Calu3 (cell line): ENCODE measurements at regions not wholly inside any gene's neighbourhood (a gene's known extent, or its start where the extent isn't known, plus 50 kb on each side); places are given as distances from the start of the nearest gene placed in this dataset.

Experiments used
- BruUV-seq: library from RNA; stranded (reverse); fragments of 400-500 nt; replicated peaks from 2 replicates; lab custom pipeline; 2021; lab: Mats Ljungman, UMichigan
- CTCF ChIA-PET: fragments of 300-600 bp; sonication (Branson Sonifier 250); formaldehyde crosslinking; loops from one replicate; lab custom pipeline; 2022; ENCODE audit warnings: antibody characterized with exemption; lab: Charles Lee
- DNase-seq: peaks from one replicate; pipeline ENCODE4 v3.0.0; 2022
- H3K27ac Mint-ChIP-seq: one replicate; pipeline ENCODE4 v1.8.0; 2022; ENCODE audit warnings: mixed read lengths; ENCODE audit not compliant: unreplicated experiment
- H3K27me3 Mint-ChIP-seq: one replicate; pipeline ENCODE4 v1.8.0; 2022; ENCODE audit warnings: mixed read lengths; ENCODE audit not compliant: unreplicated experiment
- H3K36me3 Mint-ChIP-seq: one replicate; pipeline ENCODE4 v1.8.0; 2022; ENCODE audit warnings: mild to moderate bottlenecking, moderate library complexity, mixed read lengths; ENCODE audit not compliant: insufficient read depth, unreplicated experiment
- H3K4me1 Mint-ChIP-seq: one replicate; pipeline ENCODE4 v1.8.0; 2022; ENCODE audit warnings: mild to moderate bottlenecking, low read depth, mixed read lengths; ENCODE audit not compliant: unreplicated experiment
- H3K4me3 Mint-ChIP-seq: one replicate; pipeline ENCODE4 v1.8.0; 2022; ENCODE audit warnings: mild to moderate bottlenecking, low read depth, moderate library complexity, mixed read lengths; ENCODE audit not compliant: unreplicated experiment
- H3K9me3 Mint-ChIP-seq: one replicate; pipeline ENCODE4 v1.8.0; 2022; ENCODE audit warnings: low read depth, mixed read lengths; ENCODE audit not compliant: unreplicated experiment
- intact Hi-C: fragments of 100-400 bp; cut with micrococcal nuclease; formaldehyde crosslinking; loops from one replicate; pipeline ENCODE4 v1.10.0; 2022; ENCODE audit not compliant: unreplicated experiment
- TF ChIP-seq, protein P1 (sequence below): fragments of 200-600 bp; IDR thresholded peaks from one replicate; pipeline ENCODE4 v1.8.0; 2022; ENCODE audit warnings: antibody characterized with exemption; ENCODE audit not compliant: unreplicated experiment

DNA sequence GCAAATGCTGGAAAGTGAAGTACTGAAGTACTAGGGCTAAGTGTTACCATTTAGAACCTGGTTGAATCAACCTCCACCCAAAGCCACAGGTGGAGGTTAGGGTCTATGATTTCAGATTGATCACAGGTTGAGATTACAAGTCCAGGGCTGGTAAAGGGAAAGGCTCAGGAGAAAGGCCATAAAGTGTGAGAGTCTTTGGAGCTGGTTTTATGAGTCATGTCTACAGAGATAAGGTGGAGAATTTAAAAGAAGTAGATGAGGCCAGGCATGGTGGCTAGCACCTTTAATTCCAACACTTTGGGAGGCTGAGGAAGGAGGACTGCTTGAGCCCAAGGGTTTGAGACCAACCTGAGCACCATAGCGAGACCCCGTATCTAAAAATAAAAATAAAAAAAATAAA is 221.7 kb upstream of the CDH11 start:
- CTCF ChIA-PET = no interaction called here
- Mint-ChIP-seq H3K27me3 (no peaks in the 10 kb centered on the region), H3K4me1 (no peaks in the 10 kb centered on the region), H3K36me3 (no peaks in the 10 kb centered on the region), H3K4me3 (no peak overlapping the region), H3K9me3 (peaks cover 34% of the 10 kb centered on the region), H3K27ac (no peak overlapping the region)
- no TSS peak for BruUV-seq
- no peak for DNase-seq
- TF ChIP-seq, protein P1, sequence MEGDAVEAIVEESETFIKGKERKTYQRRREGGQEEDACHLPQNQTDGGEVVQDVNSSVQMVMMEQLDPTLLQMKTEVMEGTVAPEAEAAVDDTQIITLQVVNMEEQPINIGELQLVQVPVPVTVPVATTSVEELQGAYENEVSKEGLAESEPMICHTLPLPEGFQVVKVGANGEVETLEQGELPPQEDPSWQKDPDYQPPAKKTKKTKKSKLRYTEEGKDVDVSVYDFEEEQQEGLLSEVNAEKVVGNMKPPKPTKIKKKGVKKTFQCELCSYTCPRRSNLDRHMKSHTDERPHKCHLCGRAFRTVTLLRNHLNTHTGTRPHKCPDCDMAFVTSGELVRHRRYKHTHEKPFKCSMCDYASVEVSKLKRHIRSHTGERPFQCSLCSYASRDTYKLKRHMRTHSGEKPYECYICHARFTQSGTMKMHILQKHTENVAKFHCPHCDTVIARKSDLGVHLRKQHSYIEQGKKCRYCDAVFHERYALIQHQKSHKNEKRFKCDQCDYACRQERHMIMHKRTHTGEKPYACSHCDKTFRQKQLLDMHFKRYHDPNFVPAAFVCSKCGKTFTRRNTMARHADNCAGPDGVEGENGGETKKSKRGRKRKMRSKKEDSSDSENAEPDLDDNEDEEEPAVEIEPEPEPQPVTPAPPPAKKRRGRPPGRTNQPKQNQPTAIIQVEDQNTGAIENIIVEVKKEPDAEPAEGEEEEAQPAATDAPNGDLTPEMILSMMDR = no peak
- intact Hi-C loops = no loop called here

GRCh38 chr16:65342231-65342866 is 220.5 kb upstream of the CDH11 start:
- BruUV-seq = no TSS peak
- no peak overlapping the region for H3K27ac Mint-ChIP-seq
- CTCF ChIA-PET = no interaction called here
- H3K4me1 Mint-ChIP-seq = no peaks in the 10 kb centered on the region
- no peaks in the 10 kb centered on the region for H3K27me3 Mint-ChIP-seq
- DNase-seq = no peak
- intact Hi-C loops = no loop called here
- no peaks in the 10 kb centered on the region for H3K36me3 Mint-ChIP-seq
- peaks cover 27% of the 10 kb centered on the region for H3K9me3 Mint-ChIP-seq
- TF ChIP-seq, protein P1 = no peak
- H3K4me3 Mint-ChIP-seq = no peak overlapping the region

DNA sequence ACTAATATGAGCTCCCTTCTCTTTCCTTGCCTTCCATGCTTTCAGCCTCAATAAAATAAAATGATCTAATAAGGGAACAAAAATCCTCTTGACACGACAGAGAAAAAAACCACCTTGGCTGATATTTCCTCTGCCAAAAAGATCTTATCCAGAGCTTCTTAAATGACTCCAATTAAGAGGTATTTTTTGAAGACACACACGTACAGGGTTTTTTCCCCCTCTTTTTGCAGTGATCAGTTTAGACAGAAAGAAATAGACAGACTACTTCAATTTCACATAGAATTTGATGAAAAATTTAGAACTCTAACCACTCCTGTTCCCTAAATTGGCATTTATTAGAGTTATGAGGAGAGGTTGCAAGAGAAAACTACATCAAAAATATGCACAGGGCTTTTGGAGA is 217.2 kb upstream of the CDH11 start:
- H3K27me3 Mint-ChIP-seq = no peaks in the 10 kb centered on the region
- H3K27ac Mint-ChIP-seq = no peak overlapping the region
- peaks cover 25% of the 10 kb centered on the region for H3K9me3 Mint-ChIP-seq
- no peak overlapping the region for H3K4me3 Mint-ChIP-seq
- CTCF ChIA-PET = no interaction called here
- BruUV-seq = no TSS peak
- intact Hi-C loops = no loop called here
- H3K36me3 Mint-ChIP-seq = no peaks in the 10 kb centered on the region
- TF ChIP-seq, protein P1 = no peak
- no peak for DNase-seq
- no peaks in the 10 kb centered on the region for H3K4me1 Mint-ChIP-seq

- Mint-ChIP-seq H3K4me3 (no peak overlapping the region), H3K27ac (no peak overlapping the region), H3K9me3 (peaks cover 19% of the 10 kb centered on the region), H3K36me3 (no peaks in the 10 kb centered on the region), H3K4me1 (no peaks in the 10 kb centered on the region), H3K27me3 (no peaks in the 10 kb centered on the region)
- BruUV-seq = no TSS peak
- TF ChIP-seq, protein P1 = no peak
- CTCF ChIA-PET = no interaction called here
- no peak for DNase-seq
- intact Hi-C loops = no loop called here
These were observed 214.3 kb upstream of the CDH11 start for GRCh38 chr16:65336160-65336559.
